ENCODE measurements at regions not wholly inside any gene's neighbourhood (a gene's known extent, or its start where the extent isn't known, plus 50 kb on each side); places are given as distances from the start of the nearest gene placed in this dataset.

DNA sequence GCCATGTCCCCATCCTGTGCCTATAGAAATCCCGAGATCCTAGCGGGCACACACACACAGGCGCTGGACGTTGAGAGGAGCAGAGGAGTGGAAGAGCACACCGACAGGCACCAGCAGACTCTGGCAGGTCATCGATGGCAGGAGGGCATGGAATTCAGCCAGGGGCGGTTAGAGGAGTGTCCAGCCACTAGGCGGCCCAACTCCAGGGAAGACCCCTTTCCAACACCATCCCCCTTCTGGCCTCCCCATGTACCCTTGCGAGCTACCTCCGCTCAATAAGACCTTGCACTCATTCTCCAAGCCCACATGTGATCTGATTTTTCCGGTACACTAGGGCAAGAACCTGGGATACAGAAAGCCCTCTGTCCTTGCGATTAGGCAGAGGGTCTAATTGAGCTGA lies 356.0 kb upstream of the DPP6 start:
- H2AFZ ChIP-seq (ENCODE audit: low read length): no peak overlapping the region
- intact Hi-C loops (cut with micrococcal nuclease; ENCODE audit: unreplicated experiment): no loop called here
- no peaks in the 10 kb centered on the region for H3K27me3 ChIP-seq (ENCODE audit: control insufficient read depth in 1 of 2, insufficient read depth in 2 of 2, low read length in 2 of 2)
- no peaks in the 10 kb centered on the region for H3K36me3 ChIP-seq (replicated peaks in 1 of 2; ENCODE audit: control insufficient read depth in 1 of 2, insufficient read depth in 2 of 2, low read length in 2 of 2)
- no peak for ATAC-seq
- no peaks in the 10 kb centered on the region for H4K20me1 ChIP-seq (ENCODE audit: insufficient read depth, low read length)
- H3K9me3 ChIP-seq (ENCODE audit: low read length): peaks cover 49% of the 10 kb centered on the region
- FAIRE-seq: no peak
- no peaks in the 10 kb centered on the region for H3K4me1 ChIP-seq (ENCODE audit: insufficient read depth, low read length)
- H3K27ac ChIP-seq (ENCODE audit: extremely low read length, insufficient read depth, low read length): no peak overlapping the region
- DNase-seq (ENCODE audit: low spot score): no peak
- no peaks in the 10 kb centered on the region for H3K79me2 ChIP-seq (ENCODE audit: insufficient read depth, low read length)
- ChIA-PET CTCF (ENCODE audit: low intra/inter-chr PET ratio, low total read pairs) (no interaction called here), POLR2A (no interaction called here)
- in situ Hi-C loops (cut with HindIII; ENCODE audit: extremely low pct_ligation_motif_present, low pct_unique_long_range_greater_than_20kb): no loop called here
- BruUV-seq (replicated peaks): no TSS peak
- no peak overlapping the region for H3K4me2 ChIP-seq (ENCODE audit: low read depth, low read length)
- no peak overlapping the region for H3K4me3 ChIP-seq (replicated peaks in 1 of 3; ENCODE audit: insufficient read depth in 1 of 3, low read depth in 2 of 3, low read length in 3 of 3)
- WGBS (ENCODE audit: low lambda C conversion rate): 65% methylated on average over 5 of the region's 12 CpGs
- no peak overlapping the region for H3K9ac ChIP-seq (ENCODE audit: insufficient read depth, low read depth, low read length)
- TF ChIP-seq ZFX (CRISPR knock-in tag; IDR thresholded peaks at IDR 0.05; ENCODE audit: low read depth) (no peak), TOE1 (CRISPR knock-in tag; IDR thresholded peaks at IDR 0.05) (no peak), ZNF496 (CRISPR knock-in tag; IDR thresholded peaks at IDR 0.05; ENCODE audit: insufficient replicate concordance) (no peak), ZSCAN30 (CRISPR knock-in tag; IDR thresholded peaks at IDR 0.05) (no peak), ZNF737 (CRISPR knock-in tag; IDR thresholded peaks at IDR 0.05; ENCODE audit: borderline replicate concordance) (no peak), CENPX (CRISPR knock-in tag; IDR thresholded peaks at IDR 0.05) (no peak), MTF1 (CRISPR knock-in tag; IDR thresholded peaks at IDR 0.05) (no peak), MLLT10 (CRISPR knock-in tag; IDR thresholded peaks at IDR 0.05) (no peak), MAFF (IDR thresholded peaks at IDR 0.05; ENCODE audit: low read depth, low read length) (no peak), ZNF670 (CRISPR knock-in tag; IDR thresholded peaks at IDR 0.05; ENCODE audit: borderline replicate concordance) (no peak), SRSF9 (IDR thresholded peaks at IDR 0.05; ENCODE audit: borderline replicate concordance, insufficient read depth, low read depth, low read length, poor library complexity, severe bottlenecking) (no peak), HIVEP1 (CRISPR knock-in tag; IDR thresholded peaks at IDR 0.05) (no peak), SNAI1 (CRISPR knock-in tag; IDR thresholded peaks at IDR 0.05; ENCODE audit: borderline replicate concordance) (no peak), ZNF251 (CRISPR knock-in tag; IDR thresholded peaks at IDR 0.05) (no peak), STAG1 (CRISPR knock-in tag; IDR thresholded peaks at IDR 0.05) (no peak)
- TF ChIP-seq, protein P1, sequence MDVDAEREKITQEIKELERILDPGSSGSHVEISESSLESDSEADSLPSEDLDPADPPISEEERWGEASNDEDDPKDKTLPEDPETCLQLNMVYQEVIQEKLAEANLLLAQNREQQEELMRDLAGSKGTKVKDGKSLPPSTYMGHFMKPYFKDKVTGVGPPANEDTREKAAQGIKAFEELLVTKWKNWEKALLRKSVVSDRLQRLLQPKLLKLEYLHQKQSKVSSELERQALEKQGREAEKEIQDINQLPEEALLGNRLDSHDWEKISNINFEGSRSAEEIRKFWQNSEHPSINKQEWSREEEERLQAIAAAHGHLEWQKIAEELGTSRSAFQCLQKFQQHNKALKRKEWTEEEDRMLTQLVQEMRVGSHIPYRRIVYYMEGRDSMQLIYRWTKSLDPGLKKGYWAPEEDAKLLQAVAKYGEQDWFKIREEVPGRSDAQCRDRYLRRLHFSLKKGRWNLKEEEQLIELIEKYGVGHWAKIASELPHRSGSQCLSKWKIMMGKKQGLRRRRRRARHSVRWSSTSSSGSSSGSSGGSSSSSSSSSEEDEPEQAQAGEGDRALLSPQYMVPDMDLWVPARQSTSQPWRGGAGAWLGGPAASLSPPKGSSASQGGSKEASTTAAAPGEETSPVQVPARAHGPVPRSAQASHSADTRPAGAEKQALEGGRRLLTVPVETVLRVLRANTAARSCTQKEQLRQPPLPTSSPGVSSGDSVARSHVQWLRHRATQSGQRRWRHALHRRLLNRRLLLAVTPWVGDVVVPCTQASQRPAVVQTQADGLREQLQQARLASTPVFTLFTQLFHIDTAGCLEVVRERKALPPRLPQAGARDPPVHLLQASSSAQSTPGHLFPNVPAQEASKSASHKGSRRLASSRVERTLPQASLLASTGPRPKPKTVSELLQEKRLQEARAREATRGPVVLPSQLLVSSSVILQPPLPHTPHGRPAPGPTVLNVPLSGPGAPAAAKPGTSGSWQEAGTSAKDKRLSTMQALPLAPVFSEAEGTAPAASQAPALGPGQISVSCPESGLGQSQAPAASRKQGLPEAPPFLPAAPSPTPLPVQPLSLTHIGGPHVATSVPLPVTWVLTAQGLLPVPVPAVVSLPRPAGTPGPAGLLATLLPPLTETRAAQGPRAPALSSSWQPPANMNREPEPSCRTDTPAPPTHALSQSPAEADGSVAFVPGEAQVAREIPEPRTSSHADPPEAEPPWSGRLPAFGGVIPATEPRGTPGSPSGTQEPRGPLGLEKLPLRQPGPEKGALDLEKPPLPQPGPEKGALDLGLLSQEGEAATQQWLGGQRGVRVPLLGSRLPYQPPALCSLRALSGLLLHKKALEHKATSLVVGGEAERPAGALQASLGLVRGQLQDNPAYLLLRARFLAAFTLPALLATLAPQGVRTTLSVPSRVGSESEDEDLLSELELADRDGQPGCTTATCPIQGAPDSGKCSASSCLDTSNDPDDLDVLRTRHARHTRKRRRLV (CRISPR knock-in tag; IDR thresholded peaks at IDR 0.05): no peak
- TF ChIP-seq, protein P2, sequence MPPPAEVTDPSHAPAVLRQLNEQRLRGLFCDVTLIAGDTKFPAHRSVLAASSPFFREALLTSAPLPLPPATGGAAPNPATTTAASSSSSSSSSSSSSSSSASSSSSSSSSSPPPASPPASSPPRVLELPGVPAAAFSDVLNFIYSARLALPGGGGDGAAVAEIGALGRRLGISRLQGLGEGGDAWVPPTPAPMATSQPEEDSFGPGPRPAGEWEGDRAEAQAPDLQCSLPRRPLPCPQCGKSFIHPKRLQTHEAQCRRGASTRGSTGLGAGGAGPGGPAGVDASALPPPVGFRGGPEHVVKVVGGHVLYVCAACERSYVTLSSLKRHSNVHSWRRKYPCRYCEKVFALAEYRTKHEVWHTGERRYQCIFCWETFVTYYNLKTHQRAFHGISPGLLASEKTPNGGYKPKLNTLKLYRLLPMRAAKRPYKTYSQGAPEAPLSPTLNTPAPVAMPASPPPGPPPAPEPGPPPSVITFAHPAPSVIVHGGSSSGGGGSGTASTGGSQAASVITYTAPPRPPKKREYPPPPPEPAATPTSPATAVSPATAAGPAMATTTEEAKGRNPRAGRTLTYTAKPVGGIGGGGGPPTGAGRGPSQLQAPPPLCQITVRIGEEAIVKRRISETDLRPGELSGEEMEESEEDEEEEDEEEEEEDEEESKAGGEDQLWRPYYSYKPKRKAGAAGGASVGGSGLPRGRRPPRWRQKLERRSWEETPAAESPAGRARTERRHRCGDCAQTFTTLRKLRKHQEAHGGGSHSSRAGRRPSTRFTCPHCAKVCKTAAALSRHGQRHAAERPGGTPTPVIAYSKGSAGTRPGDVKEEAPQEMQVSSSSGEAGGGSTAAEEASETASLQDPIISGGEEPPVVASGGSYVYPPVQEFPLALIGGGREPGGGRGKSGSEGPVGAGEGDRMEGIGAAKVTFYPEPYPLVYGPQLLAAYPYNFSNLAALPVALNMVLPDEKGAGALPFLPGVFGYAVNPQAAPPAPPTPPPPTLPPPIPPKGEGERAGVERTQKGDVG (CRISPR knock-in tag; IDR thresholded peaks at IDR 0.05; ENCODE audit: borderline replicate concordance): no peak
